ENCODE measurements at regions not wholly inside any gene's neighbourhood (a gene's known extent, or its start where the extent isn't known, plus 50 kb on each side); places are given as distances from the start of the nearest gene placed in this dataset.

DNA sequence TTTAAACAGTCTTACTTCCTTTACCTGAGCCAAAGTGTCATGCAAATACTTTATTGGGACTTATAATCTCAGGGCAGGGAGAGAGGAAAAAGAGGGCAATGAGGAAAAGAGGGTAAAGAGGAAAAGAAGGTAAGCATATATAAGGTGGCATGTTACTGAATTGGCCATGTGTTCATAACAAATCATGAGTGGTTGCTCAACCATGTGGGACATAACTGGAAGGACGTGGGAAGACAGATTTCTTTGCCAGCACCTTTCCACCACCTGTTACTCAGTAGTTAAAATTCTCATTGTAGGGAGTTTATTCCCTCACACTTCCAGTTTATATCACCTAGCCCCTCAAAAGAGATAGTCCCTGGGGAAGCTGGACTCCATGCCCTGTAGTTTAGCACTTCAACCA is 54.7 kb upstream of the TPRG1 start:
- DNase-seq (ENCODE audit: low spot score) = no peak

GRCh38 chr3:189118896-189119295 is 52.9 kb upstream of the TPRG1 start:
- no peak for DNase-seq (ENCODE audit: low spot score)

DNA sequence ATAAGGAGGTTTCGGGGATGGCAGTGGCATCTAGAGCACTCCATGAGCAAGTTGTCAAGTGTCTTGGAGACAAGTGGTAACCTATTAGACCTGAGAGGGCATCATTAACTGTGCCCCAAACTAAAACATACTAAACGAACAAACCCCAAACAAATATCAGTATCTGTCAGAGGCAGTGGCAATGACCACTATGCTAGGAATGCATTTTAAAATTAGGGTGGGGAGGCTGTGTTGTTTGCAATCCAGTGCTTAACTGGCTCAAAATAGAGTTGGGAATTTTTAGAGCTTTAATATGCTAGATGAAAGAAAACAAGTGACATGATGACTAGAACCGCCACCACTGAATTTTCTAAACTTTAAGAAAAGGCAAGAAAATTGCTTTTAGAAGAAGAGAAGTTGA is 51.8 kb upstream of the TPRG1 start:
- DNase-seq (ENCODE audit: low spot score) = no peak

GRCh38 chr3:189121092-189121491 is 50.7 kb upstream of the TPRG1 start:
- no peak for DNase-seq (ENCODE audit: low spot score)
